ENCODE measurements at regions not wholly inside any gene's neighbourhood (a gene's known extent, or its start where the extent isn't known, plus 50 kb on each side); places are given as distances from the start of the nearest gene placed in this dataset.

- Histone ChIP-seq H3K36me3 (ENCODE audit: insufficient read depth, low read length) (no peaks in the 10 kb centered on the region), H3K27ac (ENCODE audit: low read depth, low read length, poor library complexity, severe bottlenecking) (no peak overlapping the region), H3F3A (ENCODE audit: insufficient read depth, low read length) (no peaks in the 10 kb centered on the region), H3K4me1 (ENCODE audit: insufficient read depth, low read length, severe bottlenecking) (no peaks in the 10 kb centered on the region), H3K79me2 (ENCODE audit: insufficient read depth, low read length) (no peaks in the 10 kb centered on the region), H3K27me3 (ENCODE audit: insufficient read depth, low read length) (no peaks in the 10 kb centered on the region), H3K9ac (ENCODE audit: low read length) (no peak overlapping the region), H3K4me2 (ENCODE audit: low read length) (no peak overlapping the region), H3K4me3 (ENCODE audit: low read depth, low read length, poor library complexity, severe bottlenecking) (no peak overlapping the region), H4K20me1 (ENCODE audit: insufficient read depth, low read length) (no peaks in the 10 kb centered on the region), H3K9me2 (ENCODE audit: low read depth, low read length) (no peaks in the 10 kb centered on the region), H2AFZ (ENCODE audit: low read length) (no peak overlapping the region), H3K9me3 (ENCODE audit: low read length) (no peaks in the 10 kb centered on the region)
- TF ChIP-seq, protein P1, sequence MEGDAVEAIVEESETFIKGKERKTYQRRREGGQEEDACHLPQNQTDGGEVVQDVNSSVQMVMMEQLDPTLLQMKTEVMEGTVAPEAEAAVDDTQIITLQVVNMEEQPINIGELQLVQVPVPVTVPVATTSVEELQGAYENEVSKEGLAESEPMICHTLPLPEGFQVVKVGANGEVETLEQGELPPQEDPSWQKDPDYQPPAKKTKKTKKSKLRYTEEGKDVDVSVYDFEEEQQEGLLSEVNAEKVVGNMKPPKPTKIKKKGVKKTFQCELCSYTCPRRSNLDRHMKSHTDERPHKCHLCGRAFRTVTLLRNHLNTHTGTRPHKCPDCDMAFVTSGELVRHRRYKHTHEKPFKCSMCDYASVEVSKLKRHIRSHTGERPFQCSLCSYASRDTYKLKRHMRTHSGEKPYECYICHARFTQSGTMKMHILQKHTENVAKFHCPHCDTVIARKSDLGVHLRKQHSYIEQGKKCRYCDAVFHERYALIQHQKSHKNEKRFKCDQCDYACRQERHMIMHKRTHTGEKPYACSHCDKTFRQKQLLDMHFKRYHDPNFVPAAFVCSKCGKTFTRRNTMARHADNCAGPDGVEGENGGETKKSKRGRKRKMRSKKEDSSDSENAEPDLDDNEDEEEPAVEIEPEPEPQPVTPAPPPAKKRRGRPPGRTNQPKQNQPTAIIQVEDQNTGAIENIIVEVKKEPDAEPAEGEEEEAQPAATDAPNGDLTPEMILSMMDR (IDR thresholded peaks at IDR 0.05; ENCODE audit: low read length), result no peak
- TF ChIP-seq EZH2 (IDR thresholded peaks at IDR 0.05; ENCODE audit: borderline replicate concordance, low read length), result no peak
Observed at GRCh38 chr1:199129247-199129646, 490.4 kb downstream of the PTPRC start.

- no peaks in the 10 kb centered on the region for H3K27me3 ChIP-seq (ENCODE audit: insufficient read depth, low read length)
- no peak overlapping the region for H3K9ac ChIP-seq (ENCODE audit: low read length)
- H2AFZ ChIP-seq (ENCODE audit: low read length), result no peak overlapping the region
- no peak overlapping the region for H3K4me2 ChIP-seq (ENCODE audit: low read length)
- H3K27ac ChIP-seq (ENCODE audit: low read depth, low read length, poor library complexity, severe bottlenecking), result no peak overlapping the region
- H4K20me1 ChIP-seq (ENCODE audit: insufficient read depth, low read length), result no peaks in the 10 kb centered on the region
- H3K9me3 ChIP-seq (ENCODE audit: low read length), result no peaks in the 10 kb centered on the region
- H3K4me3 ChIP-seq (ENCODE audit: low read depth, low read length, poor library complexity, severe bottlenecking), result no peak overlapping the region
- H3K36me3 ChIP-seq (ENCODE audit: insufficient read depth, low read length), result no peaks in the 10 kb centered on the region
- H3F3A ChIP-seq (ENCODE audit: insufficient read depth, low read length), result no peaks in the 10 kb centered on the region
- H3K4me1 ChIP-seq (ENCODE audit: insufficient read depth, low read length, severe bottlenecking), result no peaks in the 10 kb centered on the region
- no peak for TF ChIP-seq EZH2 (IDR thresholded peaks at IDR 0.05; ENCODE audit: borderline replicate concordance, low read length)
- TF ChIP-seq, protein P1 (IDR thresholded peaks at IDR 0.05; ENCODE audit: low read length), result no peak
- H3K79me2 ChIP-seq (ENCODE audit: insufficient read depth, low read length), result no peaks in the 10 kb centered on the region
- H3K9me2 ChIP-seq (ENCODE audit: low read depth, low read length), result no peaks in the 10 kb centered on the region
Observed at GRCh38 chr1:199132006-199132405, 493.2 kb downstream of the PTPRC start.

GRCh38 chr1:199135901-199136300, 497.1 kb downstream of the PTPRC start:
- no peak overlapping the region for H2AFZ ChIP-seq (ENCODE audit: low read length)
- no peaks in the 10 kb centered on the region for H4K20me1 ChIP-seq (ENCODE audit: insufficient read depth, low read length)
- H3K4me3 ChIP-seq (ENCODE audit: low read depth, low read length, poor library complexity, severe bottlenecking), result no peak overlapping the region
- no peak overlapping the region for H3K4me2 ChIP-seq (ENCODE audit: low read length)
- no peaks in the 10 kb centered on the region for H3K79me2 ChIP-seq (ENCODE audit: insufficient read depth, low read length)
- no peak overlapping the region for H3K9ac ChIP-seq (ENCODE audit: low read length)
- H3K4me1 ChIP-seq (ENCODE audit: insufficient read depth, low read length, severe bottlenecking), result no peaks in the 10 kb centered on the region
- H3K9me3 ChIP-seq (ENCODE audit: low read length), result no peaks in the 10 kb centered on the region
- H3K9me2 ChIP-seq (ENCODE audit: low read depth, low read length), result no peaks in the 10 kb centered on the region
- H3K36me3 ChIP-seq (ENCODE audit: insufficient read depth, low read length), result no peaks in the 10 kb centered on the region
- TF ChIP-seq EZH2 (IDR thresholded peaks at IDR 0.05; ENCODE audit: borderline replicate concordance, low read length), result no peak
- TF ChIP-seq, protein P1 (IDR thresholded peaks at IDR 0.05; ENCODE audit: low read length), result no peak
- H3K27ac ChIP-seq (ENCODE audit: low read depth, low read length, poor library complexity, severe bottlenecking), result no peak overlapping the region
- H3F3A ChIP-seq (ENCODE audit: insufficient read depth, low read length), result no peaks in the 10 kb centered on the region
- no peaks in the 10 kb centered on the region for H3K27me3 ChIP-seq (ENCODE audit: insufficient read depth, low read length)

All from OCI-LY1 (cell line).